ENCODE measurements at regions not wholly inside any gene's neighbourhood (a gene's known extent, or its start where the extent isn't known, plus 50 kb on each side); places are given as distances from the start of the nearest gene placed in this dataset.

DNA sequence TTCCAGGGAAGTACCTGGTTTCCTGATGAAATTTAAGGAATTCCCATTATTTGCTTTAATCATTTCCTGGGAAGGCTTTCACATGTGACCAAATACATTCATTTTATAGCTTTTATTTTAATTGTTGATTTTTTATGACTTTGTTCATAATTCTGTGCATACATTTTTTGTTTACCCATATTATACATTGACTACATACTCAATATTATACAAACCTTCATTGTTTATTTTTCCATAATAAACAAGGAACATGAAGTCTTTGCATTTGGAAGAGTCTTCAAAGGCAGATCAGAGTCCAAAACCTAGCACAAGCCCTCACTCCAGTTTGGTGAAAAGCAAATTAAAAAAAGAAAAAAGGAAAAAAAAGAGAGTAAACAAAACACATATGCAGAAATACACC lies 218.3 kb upstream of the NRIP1 start:
- H3K4ac ChIP-seq (ENCODE audit: low read depth, low read length) = no peak overlapping the region
- no peaks in the 10 kb centered on the region for H3K27me3 ChIP-seq (ENCODE audit: insufficient read depth, low read length)
- no peaks in the 10 kb centered on the region for H3K23me2 ChIP-seq (ENCODE audit: insufficient read length, low read depth, low read length, poor library complexity, severe bottlenecking)
- no peak overlapping the region for H3K9ac ChIP-seq (ENCODE audit: extremely low read depth, insufficient read length, low read length)
- no peak overlapping the region for H3K18ac ChIP-seq (ENCODE audit: insufficient read length, low read depth, low read length)
- H3K23ac ChIP-seq (ENCODE audit: insufficient read length, low read depth, low read length) = no peak overlapping the region
- H3K14ac ChIP-seq (ENCODE audit: insufficient read depth, low read length) = no peak overlapping the region
- H4K20me1 ChIP-seq (ENCODE audit: control insufficient read depth, insufficient read depth, insufficient read length) = no peaks in the 10 kb centered on the region
- H3T11ph ChIP-seq (ENCODE audit: low read length) = no peak overlapping the region
- TF ChIP-seq, protein P1, sequence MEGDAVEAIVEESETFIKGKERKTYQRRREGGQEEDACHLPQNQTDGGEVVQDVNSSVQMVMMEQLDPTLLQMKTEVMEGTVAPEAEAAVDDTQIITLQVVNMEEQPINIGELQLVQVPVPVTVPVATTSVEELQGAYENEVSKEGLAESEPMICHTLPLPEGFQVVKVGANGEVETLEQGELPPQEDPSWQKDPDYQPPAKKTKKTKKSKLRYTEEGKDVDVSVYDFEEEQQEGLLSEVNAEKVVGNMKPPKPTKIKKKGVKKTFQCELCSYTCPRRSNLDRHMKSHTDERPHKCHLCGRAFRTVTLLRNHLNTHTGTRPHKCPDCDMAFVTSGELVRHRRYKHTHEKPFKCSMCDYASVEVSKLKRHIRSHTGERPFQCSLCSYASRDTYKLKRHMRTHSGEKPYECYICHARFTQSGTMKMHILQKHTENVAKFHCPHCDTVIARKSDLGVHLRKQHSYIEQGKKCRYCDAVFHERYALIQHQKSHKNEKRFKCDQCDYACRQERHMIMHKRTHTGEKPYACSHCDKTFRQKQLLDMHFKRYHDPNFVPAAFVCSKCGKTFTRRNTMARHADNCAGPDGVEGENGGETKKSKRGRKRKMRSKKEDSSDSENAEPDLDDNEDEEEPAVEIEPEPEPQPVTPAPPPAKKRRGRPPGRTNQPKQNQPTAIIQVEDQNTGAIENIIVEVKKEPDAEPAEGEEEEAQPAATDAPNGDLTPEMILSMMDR (conservative IDR thresholded peaks at IDR 0.05) = no peak
- H3K4me2 ChIP-seq (ENCODE audit: insufficient read depth, insufficient read length, low read length) = no peak overlapping the region
- H2BK120ac ChIP-seq (ENCODE audit: low read depth, low read length, poor library complexity, severe bottlenecking) = no peak overlapping the region
- no peak overlapping the region for H3K27ac Mint-ChIP-seq
- H2BK5ac ChIP-seq (ENCODE audit: insufficient read length, low read length) = no peak overlapping the region
- no peak overlapping the region for H4K5ac ChIP-seq (ENCODE audit: insufficient read length, low read depth, low read length)
- no peak for DNase-seq
- no peaks in the 10 kb centered on the region for H3K79me2 ChIP-seq (ENCODE audit: insufficient read depth, low read length)
- H3K4me1 ChIP-seq (ENCODE audit: insufficient read depth, low read length) = no peaks in the 10 kb centered on the region
- peaks cover 0 to 4% (median 0%) of the 10 kb centered on the region in 3 experiments; a peak in 1 of 7 replicates for H3K36me3 Mint-ChIP-seq (ENCODE audit: insufficient read depth in 1 of 3, low read depth in 3 of 3)
- H3K9me3 Mint-ChIP-seq = peaks cover 0 to 3% of the 10 kb centered on the region in 2 experiments; a peak in 2 of 5 replicates
- H2AFZ ChIP-seq (ENCODE audit: low read length) = no peak overlapping the region
- no peaks in the 10 kb centered on the region for H3K9me3 ChIP-seq (ENCODE audit: control insufficient read depth, low read depth, low read length)
- H3K4me1 Mint-ChIP-seq = no peaks in the 10 kb centered on the region
- no peak overlapping the region for H2AK5ac ChIP-seq (ENCODE audit: insufficient read length, low read length)
- no peak overlapping the region for H2BK15ac ChIP-seq (ENCODE audit: low read depth, low read length)
- no peaks in the 10 kb centered on the region for H3K79me1 ChIP-seq (ENCODE audit: insufficient read depth, low read depth, low read length, poor library complexity, severe bottlenecking)
- H3K4me3 Mint-ChIP-seq = no peak overlapping the region
- no peak overlapping the region for H2BK12ac ChIP-seq (ENCODE audit: insufficient read length, low read depth, low read length)
- no peak overlapping the region for H4K91ac ChIP-seq (ENCODE audit: insufficient read length, low read depth, low read length)
- H3K56ac ChIP-seq (ENCODE audit: insufficient read length, low read depth, low read length) = no peak overlapping the region
- no peak overlapping the region for H3K27ac ChIP-seq (ENCODE audit: insufficient read length, low read depth, low read length)
- H4K8ac ChIP-seq (replicated peaks; ENCODE audit: insufficient read length, low read depth, low read length) = no peak overlapping the region
- H3K27me3 Mint-ChIP-seq (ENCODE audit: low read depth) = no peaks in the 10 kb centered on the region
- no peak overlapping the region for H2BK20ac ChIP-seq (ENCODE audit: low read depth, low read length, poor library complexity, severe bottlenecking)
